ENCODE measurements at regions not wholly inside any gene's neighbourhood (a gene's known extent, or its start where the extent isn't known, plus 50 kb on each side); places are given as distances from the start of the nearest gene placed in this dataset.

- Histone ChIP-seq H3K9me3 (ENCODE audit: severe bottlenecking) (no peaks in the 10 kb centered on the region), H3K27me3 (ENCODE audit: insufficient read depth, poor library complexity, severe bottlenecking) (no peaks in the 10 kb centered on the region), H3K36me3 (ENCODE audit: low read depth) (no peaks in the 10 kb centered on the region), H3K4me3 (ENCODE audit: severe bottlenecking) (no peak overlapping the region), H3K4me1 (ENCODE audit: insufficient read depth, poor library complexity, severe bottlenecking) (no peaks in the 10 kb centered on the region), H3K27ac (ENCODE audit: poor library complexity, severe bottlenecking) (no peak overlapping the region)
- TF ChIP-seq CTCF (IDR thresholded peaks at IDR 0.05; ENCODE audit: poor library complexity, severe bottlenecking) = no peak
- DNase-seq (ENCODE audit: low spot score) (peak; percentile 23), ATAC-seq (ENCODE audit: low read depth) (no peak)
Measured at GRCh38 chr11:134538742-134539141, 126.7 kb upstream of the B3GAT1 start.

GRCh38 chr11:134537941-134538340 is 125.9 kb upstream of the B3GAT1 start:
- H3K9me3 ChIP-seq (ENCODE audit: severe bottlenecking) = no peaks in the 10 kb centered on the region
- H3K4me3 ChIP-seq (ENCODE audit: severe bottlenecking) = no peak overlapping the region
- no peaks in the 10 kb centered on the region for H3K4me1 ChIP-seq (ENCODE audit: insufficient read depth, poor library complexity, severe bottlenecking)
- TF ChIP-seq CTCF (IDR thresholded peaks at IDR 0.05; ENCODE audit: poor library complexity, severe bottlenecking) = no peak
- DNase-seq (ENCODE audit: low spot score) (peak; percentile 13), ATAC-seq (ENCODE audit: low read depth) (no peak)
- no peaks in the 10 kb centered on the region for H3K36me3 ChIP-seq (ENCODE audit: low read depth)
- no peaks in the 10 kb centered on the region for H3K27me3 ChIP-seq (ENCODE audit: insufficient read depth, poor library complexity, severe bottlenecking)
- no peak overlapping the region for H3K27ac ChIP-seq (ENCODE audit: poor library complexity, severe bottlenecking)

GRCh38 chr11:134537296-134537695 is 125.3 kb upstream of the B3GAT1 start:
- Histone ChIP-seq H3K27me3 (ENCODE audit: insufficient read depth, poor library complexity, severe bottlenecking) (no peaks in the 10 kb centered on the region), H3K9me3 (ENCODE audit: severe bottlenecking) (no peaks in the 10 kb centered on the region), H3K4me3 (ENCODE audit: severe bottlenecking) (no peak overlapping the region), H3K36me3 (ENCODE audit: low read depth) (no peaks in the 10 kb centered on the region), H3K27ac (ENCODE audit: poor library complexity, severe bottlenecking) (no peak overlapping the region), H3K4me1 (ENCODE audit: insufficient read depth, poor library complexity, severe bottlenecking) (no peaks in the 10 kb centered on the region)
- DNase-seq (ENCODE audit: low spot score) (peak; percentile 16), ATAC-seq (ENCODE audit: low read depth) (no peak)
- TF ChIP-seq CTCF (IDR thresholded peaks at IDR 0.05; ENCODE audit: poor library complexity, severe bottlenecking) = no peak

- peak; percentile 12 for DNase-seq (ENCODE audit: low spot score)
- no peaks in the 10 kb centered on the region for H3K36me3 ChIP-seq (ENCODE audit: low read depth)
- no peak overlapping the region for H3K4me3 ChIP-seq (ENCODE audit: severe bottlenecking)
- TF ChIP-seq CTCF (IDR thresholded peaks at IDR 0.05; ENCODE audit: poor library complexity, severe bottlenecking) = no peak
- ATAC-seq (ENCODE audit: low read depth) = no peak
- H3K9me3 ChIP-seq (ENCODE audit: severe bottlenecking) = no peaks in the 10 kb centered on the region
- H3K27me3 ChIP-seq (ENCODE audit: insufficient read depth, poor library complexity, severe bottlenecking) = no peaks in the 10 kb centered on the region
- no peak overlapping the region for H3K27ac ChIP-seq (ENCODE audit: poor library complexity, severe bottlenecking)
- H3K4me1 ChIP-seq (ENCODE audit: insufficient read depth, poor library complexity, severe bottlenecking) = no peaks in the 10 kb centered on the region
Measured at GRCh38 chr11:134536677-134537076, 124.6 kb upstream of the B3GAT1 start.

- Histone ChIP-seq H3K4me1 (ENCODE audit: insufficient read depth, poor library complexity, severe bottlenecking) (no peaks in the 10 kb centered on the region), H3K4me3 (ENCODE audit: severe bottlenecking) (no peak overlapping the region), H3K9me3 (ENCODE audit: severe bottlenecking) (no peaks in the 10 kb centered on the region), H3K36me3 (ENCODE audit: low read depth) (no peaks in the 10 kb centered on the region), H3K27ac (ENCODE audit: poor library complexity, severe bottlenecking) (no peak overlapping the region), H3K27me3 (ENCODE audit: insufficient read depth, poor library complexity, severe bottlenecking) (no peaks in the 10 kb centered on the region)
- TF ChIP-seq CTCF (IDR thresholded peaks at IDR 0.05; ENCODE audit: poor library complexity, severe bottlenecking) = no peak
- peak; percentile 15 for DNase-seq (ENCODE audit: low spot score)
- ATAC-seq (ENCODE audit: low read depth) = no peak
Measured at GRCh38 chr11:134536219-134536618, 124.2 kb upstream of the B3GAT1 start.
